ENCODE measurements at regions not wholly inside any gene's neighbourhood (a gene's known extent, or its start where the extent isn't known, plus 50 kb on each side); places are given as distances from the start of the nearest gene placed in this dataset.

DNA sequence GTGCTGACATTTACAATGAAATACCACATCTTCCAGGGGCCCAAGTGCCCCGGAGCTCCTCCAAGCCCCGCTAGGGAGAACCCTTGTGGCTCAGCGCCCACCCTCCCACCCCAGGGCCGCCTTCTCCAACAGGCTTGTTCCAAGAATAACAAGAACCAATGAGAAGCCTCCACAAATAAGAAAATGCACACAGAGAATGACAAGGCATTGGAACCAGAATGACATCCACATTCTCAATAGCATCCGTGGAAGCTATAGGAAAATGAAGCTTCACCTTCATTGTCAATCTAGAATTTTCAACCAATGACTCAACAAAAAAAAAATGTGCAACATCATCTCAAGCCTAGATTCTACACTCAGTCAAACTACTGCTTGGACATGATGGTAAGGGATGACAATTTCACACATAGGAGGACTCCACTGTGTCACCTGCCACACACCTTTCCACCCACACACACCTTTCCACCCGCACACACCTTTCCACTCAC, 50.4 kb upstream of the PPP2R2D start:
- H3K36me3 Mint-ChIP-seq (ENCODE audit: low read depth) = no peaks in the 10 kb centered on the region
- no peaks in the 10 kb centered on the region for H3K4me1 Mint-ChIP-seq (ENCODE audit: low read depth)
- no peak overlapping the region for H3K4me3 Mint-ChIP-seq
- no peaks in the 10 kb centered on the region for H3K27me3 Mint-ChIP-seq (ENCODE audit: low read depth)
- H3K9me3 Mint-ChIP-seq = peaks cover 9% of the 10 kb centered on the region
- no peak overlapping the region for H3K27ac Mint-ChIP-seq
